ENCODE measurements at regions not wholly inside any gene's neighbourhood (a gene's known extent, or its start where the extent isn't known, plus 50 kb on each side); places are given as distances from the start of the nearest gene placed in this dataset.

- FAIRE-seq (no peak), ATAC-seq (peak; percentile 83), DNase-seq (ENCODE audit: extremely low read depth in 1 of 4, low spot score in 3 of 4) (peak; percentile 29 to 36 (median 34))
- H3K9ac ChIP-seq (ENCODE audit: insufficient read depth in 1 of 2, low read depth in 2 of 2, low read length in 2 of 2), result peak overlapping the region in 1 of 2 experiments; percentile 50; a peak in 1 of 4 replicates
- BruUV-seq (replicated peaks), result no TSS peak
- intact Hi-C loops (cut with micrococcal nuclease) (no loop called here), in situ Hi-C loops (cut with MboI) (no loop called here)
- peaks cover 1% of the 10 kb centered on the region for H3K9me1 ChIP-seq (ENCODE audit: control insufficient read depth, insufficient read depth, low read length)
- WGBS (ENCODE audit: insufficient coverage, low coverage, missing lambda C conversion rate), result 33% methylated on average over 6 of the region's 17 CpGs
- H3K27ac ChIP-seq (ENCODE audit: extremely low read depth, low read depth, low read length), result no peak overlapping the region
- H4K20me1 ChIP-seq (replicated peaks; ENCODE audit: control insufficient read depth, insufficient read depth, low read length), result no peaks in the 10 kb centered on the region
- peaks cover 14 to 16% of the 10 kb centered on the region in 2 experiments; a peak in 4 of 5 replicates for H3K4me1 ChIP-seq (replicated peaks in 1 of 2; ENCODE audit: control insufficient read depth in 2 of 2, insufficient read depth in 2 of 2, low read length in 2 of 2)
- H3K9me3 ChIP-seq (replicated peaks; ENCODE audit: control insufficient read depth, insufficient read depth, low read depth, low read length), result no peaks in the 10 kb centered on the region
- H2AFZ ChIP-seq (ENCODE audit: low read depth, low read length), result peak overlapping the region; percentile 79
- H3K4me2 ChIP-seq (ENCODE audit: insufficient read depth, low read length), result no peak overlapping the region; the same call in 1 of the 2 replicates
- ChIA-PET CTCF (ENCODE audit: low intra/inter-chr PET ratio) (no interaction called here), POLR2A (interaction anchor here (0.6 kb wide), 1 partner anchor 37 kb away, joined by 3 read pairs; no protein-coding TSS in a partner anchor)
- H3K27me3 ChIP-seq (ENCODE audit: control insufficient read depth in 2 of 2, insufficient read depth in 2 of 2, low read length in 2 of 2), result no peaks in the 10 kb centered on the region
- no peak overlapping the region for H3K4me3 ChIP-seq
- no peaks in the 10 kb centered on the region for H3K79me2 ChIP-seq (ENCODE audit: control insufficient read depth, insufficient read depth, low read length)
- TF ChIP-seq, protein P1, sequence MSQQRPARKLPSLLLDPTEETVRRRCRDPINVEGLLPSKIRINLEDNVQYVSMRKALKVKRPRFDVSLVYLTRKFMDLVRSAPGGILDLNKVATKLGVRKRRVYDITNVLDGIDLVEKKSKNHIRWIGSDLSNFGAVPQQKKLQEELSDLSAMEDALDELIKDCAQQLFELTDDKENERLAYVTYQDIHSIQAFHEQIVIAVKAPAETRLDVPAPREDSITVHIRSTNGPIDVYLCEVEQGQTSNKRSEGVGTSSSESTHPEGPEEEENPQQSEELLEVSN (IDR thresholded peaks at IDR 0.05; ENCODE audit: borderline replicate concordance in 1 of 2, extremely low read depth in 1 of 2, insufficient read depth in 1 of 2, insufficient read length in 1 of 2, low read depth in 1 of 2, low read length in 1 of 2, poor library complexity in 1 of 2, severe bottlenecking in 1 of 2), result no peak
- TF ChIP-seq ZNF316 (IDR thresholded peaks at IDR 0.05) (0 out of 2 replicates have a peak, but pooled peaks have one; percentile 5), HDGF (IDR thresholded peaks at IDR 0.05) (no peak), RAD21 (CRISPR knock-in tag; conservative IDR thresholded peaks at IDR 0.05 in 1 of 2, IDR thresholded peaks at IDR 0.05 in 1 of 2) (peak in 1 of 2 experiments; percentile 21; a peak in 1 of 4 replicates), NFIC (IDR thresholded peaks at IDR 0.05) (0 out of 2 replicates have a peak, but pooled peaks have one; percentile 14)
- TF ChIP-seq, protein P2, sequence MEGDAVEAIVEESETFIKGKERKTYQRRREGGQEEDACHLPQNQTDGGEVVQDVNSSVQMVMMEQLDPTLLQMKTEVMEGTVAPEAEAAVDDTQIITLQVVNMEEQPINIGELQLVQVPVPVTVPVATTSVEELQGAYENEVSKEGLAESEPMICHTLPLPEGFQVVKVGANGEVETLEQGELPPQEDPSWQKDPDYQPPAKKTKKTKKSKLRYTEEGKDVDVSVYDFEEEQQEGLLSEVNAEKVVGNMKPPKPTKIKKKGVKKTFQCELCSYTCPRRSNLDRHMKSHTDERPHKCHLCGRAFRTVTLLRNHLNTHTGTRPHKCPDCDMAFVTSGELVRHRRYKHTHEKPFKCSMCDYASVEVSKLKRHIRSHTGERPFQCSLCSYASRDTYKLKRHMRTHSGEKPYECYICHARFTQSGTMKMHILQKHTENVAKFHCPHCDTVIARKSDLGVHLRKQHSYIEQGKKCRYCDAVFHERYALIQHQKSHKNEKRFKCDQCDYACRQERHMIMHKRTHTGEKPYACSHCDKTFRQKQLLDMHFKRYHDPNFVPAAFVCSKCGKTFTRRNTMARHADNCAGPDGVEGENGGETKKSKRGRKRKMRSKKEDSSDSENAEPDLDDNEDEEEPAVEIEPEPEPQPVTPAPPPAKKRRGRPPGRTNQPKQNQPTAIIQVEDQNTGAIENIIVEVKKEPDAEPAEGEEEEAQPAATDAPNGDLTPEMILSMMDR (IDR thresholded peaks at IDR 0.05 in 2 of 3, conservative IDR thresholded peaks at IDR 0.05 in 1 of 3; ENCODE audit: insufficient read depth in 2 of 3, low read depth in 1 of 3, low read length in 3 of 3), result peak; percentile 48 to 67 (median 53)
- TF ChIP-seq, protein P3, sequence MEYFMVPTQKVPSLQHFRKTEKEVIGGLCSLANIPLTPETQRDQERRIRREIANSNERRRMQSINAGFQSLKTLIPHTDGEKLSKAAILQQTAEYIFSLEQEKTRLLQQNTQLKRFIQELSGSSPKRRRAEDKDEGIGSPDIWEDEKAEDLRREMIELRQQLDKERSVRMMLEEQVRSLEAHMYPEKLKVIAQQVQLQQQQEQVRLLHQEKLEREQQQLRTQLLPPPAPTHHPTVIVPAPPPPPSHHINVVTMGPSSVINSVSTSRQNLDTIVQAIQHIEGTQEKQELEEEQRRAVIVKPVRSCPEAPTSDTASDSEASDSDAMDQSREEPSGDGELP (CRISPR knock-in tag; IDR thresholded peaks at IDR 0.05; ENCODE audit: borderline replicate concordance), result peak; percentile 74; the same call in 1 of the 2 replicates
- no peaks in the 10 kb centered on the region for H3K36me3 ChIP-seq (ENCODE audit: control insufficient read depth, insufficient read depth, low read length)
Observed at GRCh38 chrX:39477031-39477761, 620.6 kb downstream of the BCOR start.
